ENCODE measurements at regions not wholly inside any gene's neighbourhood (a gene's known extent, or its start where the extent isn't known, plus 50 kb on each side); places are given as distances from the start of the nearest gene placed in this dataset.
A peak's percentile ranks its signal among the peaks of the same experiment; 100 is the strongest.
"Not testable (repeated sequence)": the region's sequence is repeated elsewhere in the genome, so short reads cannot be mapped to it uniquely, and the experiment has no call there.

GRCh38 chr6:21918041-21918440, 324.5 kb downstream of the SOX4 start:
- DNase-seq (ENCODE audit: low read depth, low spot score), result no peak

- DNase-seq (ENCODE audit: low read depth, low spot score), result no peak
Measured at GRCh38 chr6:21918666-21919065, 325.1 kb downstream of the SOX4 start.

GRCh38 chr6:21922086-21922485, 328.5 kb downstream of the SOX4 start:
- DNase-seq (ENCODE audit: low read depth, low spot score), result no peak

GRCh38 chr6:21924002-21924401, 330.5 kb downstream of the SOX4 start:
- no peak for DNase-seq (ENCODE audit: low read depth, low spot score)

GRCh38 chr6:21928827-21929226, 335.3 kb downstream of the SOX4 start:
- no peak for DNase-seq (ENCODE audit: low read depth, low spot score)

- DNase-seq (ENCODE audit: low read depth, low spot score), result no peak
Measured at GRCh38 chr6:21931641-21932335, 338.2 kb downstream of the SOX4 start.

- DNase-seq (ENCODE audit: low read depth, low spot score), result no peak
Measured at GRCh38 chr6:21933351-21933750, 339.8 kb downstream of the SOX4 start.

- no peak for DNase-seq (ENCODE audit: low read depth, low spot score)
Measured at GRCh38 chr6:21935142-21935541, 341.6 kb downstream of the SOX4 start.

GRCh38 chr6:21935561-21936028, 342.0 kb downstream of the SOX4 start:
- no peak for DNase-seq (ENCODE audit: low read depth, low spot score)

- DNase-seq (ENCODE audit: low read depth, low spot score), result no peak
Measured at GRCh38 chr6:21937466-21937865, 343.9 kb downstream of the SOX4 start.

- DNase-seq (ENCODE audit: low read depth, low spot score), result not testable (repeated sequence)
Measured at GRCh38 chr6:21939066-21939465, 345.5 kb downstream of the SOX4 start.

GRCh38 chr6:21941926-21942325, 348.4 kb downstream of the SOX4 start:
- no peak for DNase-seq (ENCODE audit: low read depth, low spot score)

- DNase-seq (ENCODE audit: low read depth, low spot score), result no peak
Measured at GRCh38 chr6:21942897-21943296, 349.3 kb downstream of the SOX4 start.

- DNase-seq (ENCODE audit: low read depth, low spot score), result peak; percentile 29
Measured at GRCh38 chr6:21946298-21946783, 350.5 kb downstream of the PRL start.

GRCh38 chr6:21947227-21947626, 349.6 kb downstream of the PRL start:
- DNase-seq (ENCODE audit: low read depth, low spot score), result not testable (repeated sequence)

GRCh38 chr6:21947731-21948386, 349.0 kb downstream of the PRL start:
- DNase-seq (ENCODE audit: low read depth, low spot score), result no peak

- no peak for DNase-seq (ENCODE audit: low read depth, low spot score)
Measured at GRCh38 chr6:21949211-21949801, 347.5 kb downstream of the PRL start.

GRCh38 chr6:21952367-21952766, 344.5 kb downstream of the PRL start:
- DNase-seq (ENCODE audit: low read depth, low spot score), result no peak

- DNase-seq (ENCODE audit: low read depth, low spot score), result peak; percentile 17
Measured at GRCh38 chr6:21953831-21954801, 342.7 kb downstream of the PRL start.

GRCh38 chr6:21955053-21955595, 341.7 kb downstream of the PRL start:
- DNase-seq (ENCODE audit: low read depth, low spot score), result no peak

- DNase-seq (ENCODE audit: low read depth, low spot score), result no peak
Measured at GRCh38 chr6:21955951-21956350, 340.9 kb downstream of the PRL start.
